HG03066 (cell line): ENCODE measurements at regions not wholly inside any gene's neighbourhood (a gene's known extent, or its start where the extent isn't known, plus 50 kb on each side); places are given as distances from the start of the nearest gene placed in this dataset.
"Not testable (repeated sequence)": the region's sequence is repeated elsewhere in the genome, so short reads cannot be mapped to it uniquely, and the experiment has no call there.

ENCODE experiments used
- ATAC-seq: cut with Tn5 transposase; IDR thresholded peaks from one replicate; pipeline ENCODE4 v1.9.1; 2021; ENCODE audit warnings: low read depth; ENCODE audit not compliant: unreplicated experiment

DNA sequence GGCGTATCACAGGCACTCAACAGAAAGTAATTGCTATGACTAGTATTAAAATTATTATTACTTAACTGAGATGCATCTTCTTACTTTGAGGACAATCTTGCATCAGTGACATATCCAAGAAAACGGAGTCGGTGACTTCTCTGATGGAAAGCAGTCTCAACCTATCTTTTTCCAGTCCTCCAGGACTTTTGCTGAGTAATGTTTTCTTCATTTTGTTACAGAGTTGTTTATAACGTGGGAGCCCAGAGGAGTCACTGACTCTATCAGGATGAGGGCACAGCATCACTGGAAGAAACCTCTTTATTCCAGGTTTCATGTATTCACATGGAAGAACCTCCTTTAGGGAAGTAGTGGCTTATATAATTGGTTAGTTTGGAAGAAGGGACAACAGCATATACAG lies 51.5 kb upstream of the MELK start:
- ATAC-seq: no peak

DNA sequence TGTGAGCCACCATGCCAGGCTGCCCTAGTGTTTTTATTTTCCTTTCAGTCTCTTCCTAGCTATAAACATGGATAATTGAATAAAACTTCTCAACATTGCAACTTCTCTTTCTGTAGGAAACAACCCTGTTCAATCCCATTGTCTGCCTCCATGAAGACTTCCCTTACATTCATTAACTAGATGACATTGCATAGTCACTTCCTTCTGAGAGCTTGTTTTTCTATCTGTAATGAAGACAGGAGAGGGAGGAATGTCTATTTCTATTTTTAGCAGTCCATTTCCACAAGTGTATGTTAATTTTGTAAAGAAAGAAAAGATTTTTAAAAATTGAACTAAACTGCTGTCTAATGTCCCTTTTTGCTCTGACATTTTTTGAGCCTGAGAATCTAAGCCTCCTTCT lies 55.6 kb upstream of the MELK start:
- no peak for ATAC-seq

- no peak for ATAC-seq
Measured at GRCh38 chr9:36504156-36504555, 68.5 kb upstream of the MELK start.

GRCh38 chr9:36503172-36504088 lies 69.3 kb upstream of the MELK start:
- ATAC-seq: no peak

- ATAC-seq: no peak
Measured at GRCh38 chr9:36501727-36502126, 71.0 kb upstream of the MELK start.

DNA sequence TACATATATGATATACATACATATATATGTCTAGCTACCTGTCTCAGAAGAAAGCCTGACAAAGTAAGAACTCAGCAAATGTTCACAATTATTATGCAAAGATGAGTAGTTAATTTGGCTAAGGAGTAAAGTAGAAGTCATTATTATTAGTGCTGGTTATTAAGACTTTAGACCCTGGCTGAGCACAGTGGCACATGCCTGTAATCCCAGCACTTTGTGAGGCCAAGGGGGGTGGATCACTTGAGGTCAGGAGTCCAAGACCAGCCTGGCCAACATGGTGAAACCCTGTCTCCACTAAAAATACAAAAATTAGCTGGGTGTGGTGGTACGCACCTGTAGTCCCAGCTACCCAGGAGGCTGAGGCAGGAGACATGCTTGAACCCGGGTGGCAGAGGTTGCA lies 71.8 kb upstream of the MELK start:
- not testable (repeated sequence) for ATAC-seq

DNA sequence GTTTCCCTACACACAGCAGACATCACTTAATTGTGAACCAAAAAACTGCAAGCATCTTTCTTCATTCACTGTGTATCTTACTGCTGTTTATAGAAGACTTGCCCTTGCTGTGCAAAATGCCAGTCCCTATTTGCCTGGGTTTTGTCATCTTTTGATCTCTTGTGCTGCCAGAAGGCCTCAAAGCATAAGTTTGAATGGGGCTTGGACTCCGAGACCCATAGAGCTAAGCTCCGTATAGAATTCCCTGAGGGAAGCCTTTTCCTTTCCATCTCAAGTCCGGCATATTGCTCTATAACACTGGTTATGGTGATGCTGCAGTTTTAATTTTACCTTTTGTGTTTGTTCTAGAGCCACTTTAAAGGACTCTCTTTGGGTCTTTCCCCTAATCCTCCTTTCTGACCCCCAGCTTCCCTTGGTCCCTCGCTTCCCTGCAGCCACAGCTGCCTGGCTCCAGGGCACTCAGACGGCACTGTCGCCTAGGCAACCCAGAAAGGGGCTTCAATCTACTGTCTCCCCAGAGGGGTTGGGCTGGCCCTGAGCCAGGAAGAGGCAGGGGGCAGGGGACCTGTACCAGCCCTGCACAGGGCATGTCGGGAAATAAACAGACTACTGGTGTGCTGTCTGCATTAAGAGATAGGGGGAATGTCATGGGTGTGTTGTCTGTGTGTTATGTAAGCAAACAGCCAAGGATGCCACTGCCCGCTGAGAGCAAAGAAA lies 73.4 kb upstream of the MELK start:
- ATAC-seq: no peak

GRCh38 chr9:36493564-36493963 lies 79.1 kb upstream of the MELK start:
- ATAC-seq: not testable (repeated sequence)

DNA sequence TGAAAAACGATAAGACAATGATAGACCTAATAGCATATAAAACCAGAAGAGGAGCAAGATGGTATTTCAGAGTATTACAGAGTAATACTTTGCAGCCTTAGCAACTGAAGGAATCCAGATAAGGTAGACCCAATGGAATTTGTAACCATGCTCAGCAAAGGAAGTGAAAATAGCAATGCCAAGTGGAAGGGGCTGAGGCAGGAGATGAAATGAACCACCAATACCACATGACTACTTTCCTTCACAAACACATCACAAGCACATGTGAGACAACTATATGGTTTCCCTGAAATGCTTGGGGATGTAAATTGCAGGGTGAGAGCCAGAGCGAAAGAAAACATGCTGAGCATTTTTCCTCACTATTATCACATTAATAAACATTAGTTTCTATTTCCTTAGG lies 79.8 kb upstream of the MELK start:
- ATAC-seq: no peak

DNA sequence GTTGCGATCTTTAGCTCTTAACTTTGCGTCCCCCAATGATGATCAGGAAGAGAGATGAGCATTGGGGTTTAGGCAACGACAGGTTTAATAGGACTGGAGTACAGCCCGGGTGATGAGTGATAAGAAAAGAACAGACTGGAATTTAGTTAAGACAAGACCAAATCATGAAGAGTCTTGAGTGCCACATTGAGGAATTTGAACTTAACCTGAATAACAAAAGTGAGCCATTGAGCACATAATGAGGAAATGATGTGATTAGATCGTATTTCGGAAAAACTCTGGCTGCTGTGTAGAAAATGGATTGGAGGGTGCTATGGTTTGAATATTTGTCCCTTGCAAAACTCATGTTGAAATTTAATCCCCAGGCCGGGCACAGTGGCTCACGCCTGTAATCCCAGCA lies 83.2 kb upstream of the MELK start:
- ATAC-seq: no peak

- no peak for ATAC-seq
Measured at GRCh38 chr9:36488389-36488756, 84.3 kb upstream of the MELK start.

DNA sequence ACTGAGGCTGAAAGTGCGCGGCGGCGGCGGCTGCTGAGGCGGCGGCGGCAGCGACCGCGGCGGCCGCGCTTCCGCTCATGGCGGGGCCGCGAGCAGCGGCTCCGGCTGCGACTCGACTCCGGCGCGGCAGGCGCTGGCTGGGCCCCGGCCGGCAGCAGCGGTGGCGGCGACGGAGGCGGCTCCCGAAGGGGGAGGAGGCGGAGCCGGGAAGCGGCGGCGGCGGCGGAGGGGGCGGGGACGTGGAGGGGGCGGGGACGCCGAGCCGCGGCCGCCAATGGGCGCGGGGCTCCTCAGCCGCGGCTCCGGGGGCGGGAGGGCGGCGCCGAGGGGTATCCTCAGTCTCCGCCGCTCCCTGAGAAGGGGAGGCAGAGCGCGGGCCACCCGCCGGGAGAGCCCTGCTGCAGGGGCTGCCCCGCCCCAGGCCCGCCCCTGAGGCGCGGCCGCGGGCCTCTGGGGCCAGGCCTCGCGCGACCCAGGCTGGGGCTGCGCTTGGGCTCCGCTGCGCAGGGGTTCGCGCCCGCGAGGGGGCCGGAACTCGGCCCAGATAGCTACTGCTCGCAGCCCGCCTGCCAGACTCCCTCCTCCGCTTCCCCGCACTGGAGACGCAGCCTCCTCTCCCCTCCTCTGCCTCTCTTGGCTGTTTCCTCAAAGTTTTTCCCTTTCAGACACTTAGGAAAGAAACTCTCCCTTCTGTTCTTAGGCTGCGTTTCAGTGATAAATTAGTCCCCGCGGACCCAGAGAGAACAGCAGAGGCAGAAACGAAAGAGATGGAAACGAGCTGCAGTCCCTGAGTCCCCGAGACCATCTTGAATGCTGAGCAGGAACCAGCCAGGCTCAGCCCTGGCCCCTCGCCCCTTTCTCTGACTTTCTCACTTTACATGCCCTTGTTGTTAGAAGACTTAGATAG lies 85.0 kb upstream of the MELK start:
- peak; percentile 82 for ATAC-seq

GRCh38 chr9:36486933-36487481 lies 85.7 kb upstream of the MELK start:
- ATAC-seq: peak; percentile 34

GRCh38 chr9:36486329-36486932 lies 86.3 kb upstream of the MELK start:
- no peak for ATAC-seq

DNA sequence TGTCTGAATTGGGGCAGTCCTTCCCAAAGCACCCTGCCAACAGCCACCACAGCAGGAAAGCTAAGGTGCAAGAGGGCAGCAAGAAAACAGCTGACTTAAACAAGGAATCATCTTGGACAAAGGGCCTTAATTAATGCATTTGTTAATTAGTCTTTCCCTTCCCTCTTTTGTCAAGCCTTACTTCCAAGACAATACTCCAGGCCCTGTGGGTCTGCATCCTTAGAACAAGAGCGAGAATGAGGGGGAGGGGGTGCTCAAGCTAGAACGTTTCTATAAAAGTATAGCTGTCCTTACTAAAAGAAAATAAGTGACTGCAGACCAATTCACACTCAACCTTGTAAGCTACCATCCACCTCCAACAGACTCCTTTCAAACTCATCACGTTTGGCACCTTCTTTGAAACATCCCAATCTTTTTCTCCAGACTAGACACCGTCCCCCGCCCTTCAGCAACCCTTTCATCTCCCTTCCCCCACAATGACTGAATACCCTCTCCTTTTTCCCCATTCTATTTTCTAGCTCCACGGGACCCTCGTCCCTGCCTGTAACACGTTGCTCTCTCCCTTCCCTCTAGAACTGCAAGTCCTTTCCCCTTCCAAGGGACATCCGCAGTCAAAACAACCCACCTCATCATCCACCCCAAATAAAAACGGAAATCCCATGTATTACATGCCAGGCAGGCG lies 85.7 kb upstream of the RNF38 start:
- ATAC-seq: no peak

DNA sequence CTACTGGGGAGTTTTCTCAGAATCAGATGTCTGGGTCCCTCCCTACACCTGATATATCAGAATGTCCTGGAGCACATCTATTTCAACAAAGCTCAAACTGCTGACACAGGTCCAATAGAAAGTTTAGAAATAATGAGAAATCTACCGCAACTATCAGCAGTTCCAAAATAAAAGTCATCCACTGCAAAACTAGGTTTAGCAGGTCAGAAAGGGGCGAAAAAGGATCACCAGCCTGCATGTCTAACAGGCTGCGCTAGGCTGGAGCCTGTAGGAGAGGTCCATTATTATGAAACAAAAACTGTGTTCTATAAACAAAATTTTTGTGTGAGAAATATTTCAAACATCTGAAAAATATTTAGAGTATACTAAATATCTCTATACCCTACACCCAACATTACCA lies 84.1 kb upstream of the RNF38 start:
- ATAC-seq: no peak

DNA sequence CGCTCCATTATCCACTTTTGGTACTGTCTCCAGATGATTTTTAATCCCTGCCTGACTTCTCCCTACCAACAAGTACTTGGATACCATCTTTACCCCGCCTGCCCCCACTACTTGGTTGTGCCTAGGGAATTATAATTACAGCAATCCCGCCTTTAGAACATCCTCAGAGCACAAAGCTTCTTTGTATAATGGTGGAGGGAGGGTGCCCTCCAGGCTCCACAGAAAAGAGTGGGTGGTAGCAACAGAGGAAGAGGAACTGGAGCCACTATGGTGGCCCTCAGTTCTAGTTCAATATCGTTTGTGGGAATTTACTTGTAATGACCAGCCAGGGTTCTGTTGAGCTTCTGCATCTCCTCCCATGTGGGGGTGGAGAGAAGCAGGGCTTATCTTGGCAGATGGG lies 79.0 kb upstream of the RNF38 start:
- ATAC-seq: no peak

GRCh38 chr9:36471359-36471758 lies 71.3 kb upstream of the RNF38 start:
- no peak for ATAC-seq

- peak; percentile 86 for ATAC-seq
Measured at GRCh38 chr9:36470643-36471290, 70.7 kb upstream of the RNF38 start.
